DMS 273 treated with DMSO at 0.1 percent for 48 hours (cell line): ENCODE measurements at regions not wholly inside any gene's neighbourhood (a gene's known extent, or its start where the extent isn't known, plus 50 kb on each side); places are given as distances from the start of the nearest gene placed in this dataset.
"Not testable (repeated sequence)": the region's sequence is repeated elsewhere in the genome, so short reads cannot be mapped to it uniquely, and the experiment has no call there.

Source experiments
- DNase-seq: peaks from one replicate; lab custom pipeline; 2025; lab: John Stamatoyannopoulos, UW

DNA sequence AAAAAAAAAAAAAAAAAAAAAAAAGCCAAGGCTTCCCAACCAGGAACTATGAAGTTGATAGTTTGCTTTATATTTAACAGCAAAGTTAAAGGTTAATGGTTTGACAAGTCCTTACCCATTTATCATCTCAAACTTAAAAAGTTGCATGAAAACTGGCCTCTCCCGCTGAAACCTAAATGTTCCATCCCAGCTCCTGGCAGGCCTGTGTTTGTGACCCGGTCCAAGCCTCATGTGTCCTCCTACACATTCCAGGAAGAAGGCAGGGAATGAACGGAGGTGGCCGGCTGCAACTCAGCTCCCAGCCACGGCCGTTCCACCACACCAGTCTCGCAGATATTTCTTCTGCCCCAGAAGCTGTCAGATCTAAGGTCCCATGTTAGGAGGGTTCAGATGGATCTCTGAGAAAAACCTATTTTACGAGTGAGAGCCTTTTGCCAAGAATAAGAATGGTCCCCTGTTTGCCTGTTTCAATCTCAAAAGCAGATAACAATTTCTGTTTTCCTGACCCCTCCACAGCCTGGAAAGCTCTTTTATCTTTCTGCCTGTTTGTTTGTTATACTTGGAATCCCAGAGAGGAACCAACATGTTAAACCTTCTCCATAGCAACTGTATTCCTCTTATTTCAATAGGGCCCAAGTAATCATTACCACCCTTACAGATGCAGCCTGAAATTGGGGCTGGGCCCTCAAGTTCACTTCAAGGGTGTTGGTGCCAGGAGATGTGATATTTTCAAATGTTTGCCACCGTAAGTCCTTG is 56.5 kb downstream of the KCTD12 start:
- no peak for DNase-seq

DNA sequence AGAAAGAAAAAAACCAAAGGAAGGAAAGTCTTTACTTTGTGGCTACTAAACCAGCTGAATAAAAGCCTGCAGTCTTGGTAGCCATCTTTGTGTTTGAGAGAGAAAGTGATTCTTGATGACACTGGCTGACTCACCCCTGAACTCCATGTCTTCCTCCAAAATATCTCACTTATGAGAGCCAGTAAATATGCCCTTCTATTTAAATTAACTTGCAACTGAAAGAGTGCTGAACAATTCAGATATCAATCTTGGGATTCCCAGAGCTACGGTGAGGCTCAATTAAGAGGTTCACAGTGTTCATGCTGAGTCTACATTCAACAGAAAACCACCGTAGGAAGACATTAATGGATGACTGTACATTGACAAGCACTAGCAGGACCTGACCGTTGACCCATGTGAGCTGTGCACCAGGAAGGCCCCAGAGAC is 57.9 kb downstream of the KCTD12 start:
- DNase-seq, result no peak

DNA sequence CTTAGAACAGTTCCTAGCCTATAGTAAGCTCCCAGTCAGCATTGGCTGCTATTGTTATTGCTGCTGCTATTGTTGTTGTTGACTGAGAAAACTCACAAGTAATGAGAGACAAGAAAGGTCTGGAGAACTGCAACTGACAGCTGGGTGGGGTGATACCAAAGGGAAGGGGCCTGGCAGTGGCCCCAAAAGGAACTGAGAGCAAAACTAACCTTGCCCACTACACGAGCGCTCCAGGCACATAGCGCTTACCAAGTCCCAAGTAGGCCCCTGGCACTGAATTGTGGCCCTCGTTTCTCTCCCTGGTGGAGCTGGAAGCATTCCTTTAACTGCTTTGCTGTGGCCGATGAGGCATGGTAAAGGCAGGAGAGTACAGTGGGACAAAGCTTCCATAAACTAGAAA is 59.7 kb downstream of the KCTD12 start:
- DNase-seq, result no peak

DNA sequence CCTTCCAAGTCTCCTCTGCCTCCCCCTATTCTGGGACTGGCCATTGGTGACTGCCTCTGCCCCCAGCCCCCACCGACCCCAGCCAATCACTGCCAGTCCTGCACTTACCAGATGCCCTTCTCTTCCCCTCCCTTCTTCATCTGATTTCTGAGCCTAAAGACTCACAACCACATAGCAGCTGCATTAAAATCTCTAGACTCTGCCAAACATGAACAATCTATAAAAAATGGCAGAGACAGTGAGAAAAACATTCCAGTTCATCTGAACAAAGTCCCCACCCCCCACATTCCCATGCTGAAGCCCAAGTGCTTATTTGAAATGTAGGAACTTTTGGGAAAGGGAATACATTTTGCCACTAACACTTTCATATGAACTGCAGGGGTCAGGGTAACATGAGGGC is 60.8 kb downstream of the KCTD12 start:
- no peak for DNase-seq

DNA sequence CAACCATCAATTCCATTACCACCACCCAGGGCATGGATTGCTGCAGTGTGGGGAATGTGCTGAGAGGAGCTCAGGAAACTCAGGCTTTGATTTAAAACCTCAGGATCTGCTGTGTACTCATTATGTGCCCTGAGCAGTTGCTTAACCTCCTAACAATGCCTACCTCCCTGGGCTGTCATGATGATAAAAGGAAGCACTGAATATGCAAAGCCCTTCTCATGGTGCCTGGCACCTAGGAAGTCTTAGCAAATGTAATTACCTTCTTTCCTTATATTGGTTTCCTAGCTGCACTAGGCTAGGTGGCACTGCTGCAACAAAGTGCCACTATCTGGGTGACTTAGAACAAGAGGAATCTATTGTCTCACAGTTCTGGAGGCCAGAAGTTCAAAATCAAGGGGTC is 62.2 kb downstream of the KCTD12 start:
- DNase-seq, result no peak

DNA sequence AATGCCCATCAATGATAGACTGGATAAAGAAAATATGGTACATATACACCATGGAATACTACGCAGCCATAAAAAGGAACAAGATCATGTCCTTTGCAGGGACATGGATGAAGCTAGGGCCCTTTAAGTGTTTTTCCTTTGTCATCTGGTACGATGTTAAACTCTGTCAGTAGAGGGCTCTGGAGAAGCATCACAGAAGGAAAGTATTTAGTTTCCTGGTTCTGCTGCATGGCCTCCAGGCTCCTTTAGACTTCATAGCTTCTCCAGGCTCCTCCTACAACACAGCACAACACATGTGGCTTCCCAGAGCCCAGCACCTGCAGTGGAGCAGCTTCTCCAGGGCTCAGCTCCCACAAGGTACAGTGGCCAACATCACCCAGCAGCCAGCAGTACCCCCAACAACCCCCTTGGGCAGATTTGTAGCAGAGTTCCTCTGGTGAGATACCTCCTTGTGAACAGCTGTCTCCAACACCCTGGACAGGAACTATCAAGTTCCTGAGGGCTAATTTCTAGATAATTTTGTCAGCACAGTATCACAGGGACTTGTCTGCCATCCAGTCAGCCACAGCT is 63.4 kb downstream of the KCTD12 start:
- no peak for DNase-seq

DNA sequence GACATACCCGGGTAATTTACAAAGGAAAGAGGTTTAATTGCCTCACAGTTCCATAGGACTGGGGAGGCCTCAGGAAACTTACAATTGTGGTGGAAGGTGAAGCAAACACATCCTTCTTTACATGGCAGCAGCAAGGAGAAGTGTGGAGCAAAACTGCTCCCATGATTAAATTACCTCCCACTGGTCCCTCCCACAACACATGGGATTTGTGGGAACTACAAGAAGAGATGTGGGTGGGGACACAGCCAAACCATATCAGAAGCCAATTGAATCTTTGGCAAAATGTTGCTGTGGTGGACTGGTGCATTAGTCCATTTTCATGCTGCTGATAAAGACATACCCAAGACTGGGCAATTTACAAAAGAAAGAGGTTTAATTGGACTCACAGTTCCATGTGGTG is 65.0 kb downstream of the KCTD12 start:
- DNase-seq, result not testable (repeated sequence)

DNA sequence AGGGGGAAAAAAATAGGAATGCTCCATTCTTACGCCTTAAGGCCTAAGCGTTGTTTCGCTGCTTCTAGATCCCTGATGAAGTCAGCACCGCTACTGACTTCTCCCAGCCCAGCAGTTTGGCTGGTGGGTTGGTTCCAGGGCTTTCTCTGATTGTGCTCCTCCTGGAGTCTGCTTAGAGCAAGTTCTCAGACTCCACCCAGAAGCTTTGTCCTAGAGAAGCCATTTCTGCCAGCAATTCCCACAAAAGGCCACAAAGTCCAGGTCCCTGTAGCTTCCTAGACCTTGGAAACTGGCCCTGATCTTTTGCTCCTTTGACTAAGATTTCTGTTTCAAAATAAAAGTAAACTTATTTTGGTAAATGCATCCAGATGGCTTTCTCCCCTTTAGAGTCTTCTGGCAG is 65.4 kb downstream of the KCTD12 start:
- no peak for DNase-seq

DNA sequence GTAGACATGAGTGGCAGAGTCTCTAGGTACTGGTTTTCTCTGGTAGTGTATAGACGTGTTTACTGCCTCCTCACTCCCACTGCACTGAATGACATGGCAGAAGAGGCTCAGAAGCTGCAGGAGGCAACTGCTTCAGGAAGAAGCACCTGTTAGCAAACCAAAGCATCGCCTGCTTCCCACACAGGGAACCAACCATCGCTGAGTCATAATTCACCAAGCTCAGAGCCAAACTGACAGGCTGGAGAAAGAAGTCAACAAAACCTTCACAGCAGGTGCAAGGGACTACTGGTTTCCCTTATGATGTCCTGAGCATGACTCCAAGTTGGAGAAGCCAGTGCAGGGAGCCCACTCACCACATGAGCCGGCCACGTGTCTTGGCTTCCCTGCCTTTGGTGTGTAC is 69.8 kb downstream of the KCTD12 start:
- no peak for DNase-seq

DNA sequence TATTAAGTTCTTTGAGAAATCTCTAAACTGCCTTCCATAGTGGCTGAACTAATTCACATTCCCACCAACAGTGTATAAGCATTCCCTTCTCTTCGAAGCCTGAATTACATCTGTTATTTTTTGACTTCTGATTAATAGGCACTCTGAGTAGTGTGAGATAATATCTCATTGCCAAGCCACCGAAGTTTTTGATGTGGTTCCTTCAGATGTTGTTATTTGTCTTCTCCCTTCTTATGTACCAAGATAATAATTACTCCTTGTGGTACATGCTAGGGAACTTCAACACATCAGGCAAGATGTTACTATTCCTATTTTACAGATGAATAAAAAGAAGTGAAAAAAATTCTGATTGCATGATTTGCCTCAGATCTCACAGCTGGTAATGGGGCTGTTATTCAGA is 70.9 kb downstream of the KCTD12 start:
- no peak for DNase-seq

DNA sequence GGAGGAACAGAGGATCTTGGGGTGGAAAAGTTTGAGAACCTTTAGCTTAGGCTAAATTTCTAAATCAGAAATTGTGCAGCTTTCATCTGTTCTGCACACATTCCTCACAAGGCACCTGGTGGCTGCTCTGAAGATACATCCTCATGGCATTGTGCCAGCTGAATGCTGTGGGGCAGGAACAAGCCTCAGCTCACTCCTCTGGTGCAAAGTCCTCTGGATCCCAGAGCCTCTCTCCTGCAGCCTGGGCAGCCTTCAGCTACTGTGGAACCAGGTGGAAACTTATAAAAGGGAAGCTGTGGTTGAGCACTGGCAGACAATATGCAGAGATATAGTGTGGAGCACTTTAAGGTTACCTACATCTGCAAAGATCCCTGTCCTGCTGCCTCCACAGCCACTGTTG is 72.3 kb downstream of the KCTD12 start:
- DNase-seq, result no peak

DNA sequence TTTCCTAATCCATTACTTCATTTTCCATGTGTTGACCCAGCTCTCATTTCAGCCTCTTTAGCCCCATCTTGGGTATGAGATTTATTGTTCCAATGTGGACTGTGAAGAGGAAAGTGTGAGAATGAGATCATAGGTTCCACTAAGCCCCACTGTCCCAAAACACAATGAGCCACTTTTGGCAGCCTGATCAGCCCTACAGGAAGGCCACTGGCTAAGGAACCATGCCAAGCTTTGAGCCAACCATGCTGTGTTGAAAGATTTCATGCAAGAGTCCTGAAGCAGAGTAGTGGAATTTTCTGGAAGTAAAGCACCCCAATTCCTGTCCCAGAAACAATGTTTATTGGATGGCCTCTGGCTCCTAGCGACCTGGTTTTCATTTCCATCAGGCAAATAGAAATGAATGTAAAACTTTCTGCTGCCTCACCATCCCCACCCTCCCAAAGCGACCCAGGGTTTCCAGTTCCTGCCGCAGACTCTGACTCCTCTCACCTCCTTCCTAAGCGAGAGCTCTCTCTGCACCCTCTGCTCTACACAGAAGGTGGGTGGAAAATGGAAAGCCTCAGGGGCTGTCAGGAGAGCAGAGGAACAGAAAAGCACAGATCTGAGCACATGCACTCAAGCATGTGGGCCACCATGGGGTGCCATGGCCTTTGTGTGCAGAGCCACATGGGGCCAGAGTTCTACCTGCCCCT is 73.1 kb downstream of the KCTD12 start:
- DNase-seq, result no peak

DNA sequence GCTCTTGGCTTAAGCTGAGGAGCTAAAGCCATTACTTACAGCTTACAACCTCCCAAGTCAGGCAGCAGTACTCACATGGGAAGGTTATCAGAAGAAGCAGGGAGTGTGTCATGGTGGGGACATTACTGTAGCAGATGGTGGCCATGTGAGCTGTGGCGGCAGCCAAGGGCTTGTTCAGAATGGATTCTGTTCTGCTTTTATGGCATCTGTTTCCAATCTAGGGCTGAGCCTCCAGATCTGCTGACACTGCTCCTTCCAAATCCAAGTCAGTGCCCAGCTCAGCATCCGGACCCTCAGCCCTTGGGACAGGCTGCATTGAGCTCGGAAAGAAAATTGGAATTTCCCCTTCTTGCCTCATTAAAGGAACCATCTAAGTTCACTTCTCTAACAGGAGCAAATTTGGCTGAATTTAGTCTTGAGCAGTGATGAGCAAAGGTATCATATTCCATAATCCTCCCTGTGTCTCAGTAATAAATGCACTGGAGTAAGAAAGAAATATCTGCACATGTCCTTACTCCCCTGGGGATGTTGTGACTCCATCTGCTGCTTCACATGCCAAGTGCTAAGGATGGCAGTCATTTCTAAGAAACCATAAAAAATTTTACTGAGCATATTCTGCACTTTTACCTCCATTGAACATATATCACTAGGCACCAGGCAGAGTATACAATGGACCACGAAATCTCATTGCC is 73.9 kb downstream of the KCTD12 start:
- peak; percentile 73 for DNase-seq

DNA sequence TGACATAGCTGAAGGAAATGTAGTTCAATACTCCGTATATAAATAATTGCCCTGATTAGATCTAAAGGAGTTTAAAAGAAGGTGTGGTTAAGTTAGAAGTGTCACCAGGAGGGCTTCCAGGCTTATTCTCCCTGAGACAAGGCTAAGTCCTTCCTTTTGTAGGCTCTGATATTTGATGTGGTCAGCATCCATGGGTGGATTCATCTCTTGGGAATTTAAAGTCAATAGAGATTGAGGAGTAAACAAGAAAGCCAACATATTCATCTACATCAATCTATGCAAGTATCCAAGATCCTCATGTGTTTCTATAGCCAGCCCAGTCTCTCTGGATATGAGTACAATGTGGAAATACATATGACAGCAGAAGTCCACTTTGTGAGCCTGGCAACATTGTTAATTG is 76.8 kb downstream of the KCTD12 start:
- DNase-seq, result no peak

DNA sequence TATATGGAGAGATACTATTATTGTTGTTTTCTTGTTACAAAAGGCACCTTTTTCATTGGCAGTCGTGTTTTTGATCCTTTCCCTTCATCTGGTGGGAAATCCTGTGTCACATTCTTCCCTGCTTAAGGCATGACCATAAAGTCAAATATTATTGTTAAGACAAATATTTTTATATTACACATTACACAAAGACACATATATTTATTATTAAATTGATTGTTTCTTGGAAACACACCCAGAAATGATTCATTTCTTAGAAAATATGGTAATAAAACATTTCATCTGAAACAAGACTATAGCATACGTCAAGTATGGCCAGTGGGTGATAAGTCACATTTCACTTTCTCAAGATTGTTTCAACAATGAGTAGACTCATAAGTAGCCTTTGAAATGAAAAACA is 77.3 kb downstream of the KCTD12 start:
- no peak for DNase-seq

DNA sequence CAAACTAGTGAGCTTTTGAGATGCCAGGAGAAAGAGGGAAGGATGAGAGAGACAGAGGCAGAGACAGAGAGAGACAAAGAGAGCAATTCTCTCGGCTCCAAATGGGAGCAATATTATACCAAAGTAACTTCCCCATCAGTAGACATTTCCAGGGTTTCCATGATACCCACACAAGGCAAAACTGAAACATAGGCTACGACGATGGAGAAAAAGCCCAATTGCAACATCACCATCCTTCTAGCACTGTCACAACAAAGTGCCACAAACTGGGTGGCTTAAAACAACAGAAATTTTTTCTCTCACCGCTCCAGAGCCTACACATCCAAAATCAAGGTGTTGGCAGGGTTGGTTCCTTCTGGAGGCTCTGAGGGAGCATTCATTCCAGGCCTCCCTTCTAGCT is 81.4 kb downstream of the KCTD12 start:
- no peak for DNase-seq

DNA sequence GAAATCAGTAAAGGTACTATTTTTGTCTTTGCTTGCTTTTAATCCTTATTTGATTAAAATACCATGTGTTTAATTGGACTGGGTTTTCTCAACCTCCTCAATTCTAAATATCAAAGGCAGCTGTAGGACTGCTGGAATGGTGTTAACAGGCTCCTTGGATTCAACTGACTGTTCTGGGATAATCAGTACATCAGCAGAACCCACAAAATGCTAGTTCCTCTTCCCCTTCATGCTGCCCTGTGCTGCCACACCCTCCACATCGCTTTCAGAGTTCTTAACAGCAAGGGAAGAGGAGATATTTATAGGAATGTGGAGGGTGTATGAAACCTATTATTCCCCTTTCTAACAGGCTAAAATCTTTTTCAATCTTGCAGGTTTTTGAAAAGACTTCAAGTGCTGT is 82.4 kb downstream of the KCTD12 start:
- DNase-seq, result no peak

DNA sequence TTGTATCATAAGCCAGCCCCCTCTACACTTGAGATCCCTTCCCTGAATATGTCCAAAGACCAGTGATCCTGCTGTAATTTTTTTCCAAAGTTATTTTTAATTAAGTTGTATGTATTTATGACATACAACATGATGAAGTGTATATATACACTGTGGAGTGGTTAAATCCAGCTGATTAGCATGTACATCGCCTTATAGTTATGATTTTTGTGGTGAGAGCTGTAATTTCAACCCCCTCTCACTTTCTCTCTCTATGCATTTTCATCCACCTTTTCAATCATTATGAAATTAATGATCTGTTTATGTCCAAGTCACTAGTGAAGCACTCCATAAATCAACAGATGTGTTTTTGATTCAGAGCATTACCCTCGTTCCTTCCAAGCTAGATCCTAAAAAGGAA is 85.3 kb downstream of the KCTD12 start:
- no peak for DNase-seq

DNA sequence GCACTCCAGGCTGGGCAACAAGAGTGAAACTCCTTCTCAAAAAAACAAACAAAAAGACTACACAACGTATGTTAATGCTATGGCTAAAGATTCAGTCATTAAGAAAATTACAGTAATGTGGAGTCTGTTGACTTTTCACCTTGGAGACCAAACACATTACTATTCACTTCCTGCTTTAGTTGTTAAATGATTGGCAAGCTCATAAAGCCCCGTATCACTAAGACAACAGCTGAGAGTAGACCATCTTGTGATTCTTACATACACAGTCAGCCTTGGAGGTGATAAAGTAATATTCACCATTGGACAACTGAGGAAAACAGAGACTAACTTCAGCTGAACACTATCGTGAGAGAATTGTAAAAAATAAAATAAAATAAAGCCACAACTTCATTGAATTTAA is 86.5 kb downstream of the KCTD12 start:
- DNase-seq, result no peak

DNA sequence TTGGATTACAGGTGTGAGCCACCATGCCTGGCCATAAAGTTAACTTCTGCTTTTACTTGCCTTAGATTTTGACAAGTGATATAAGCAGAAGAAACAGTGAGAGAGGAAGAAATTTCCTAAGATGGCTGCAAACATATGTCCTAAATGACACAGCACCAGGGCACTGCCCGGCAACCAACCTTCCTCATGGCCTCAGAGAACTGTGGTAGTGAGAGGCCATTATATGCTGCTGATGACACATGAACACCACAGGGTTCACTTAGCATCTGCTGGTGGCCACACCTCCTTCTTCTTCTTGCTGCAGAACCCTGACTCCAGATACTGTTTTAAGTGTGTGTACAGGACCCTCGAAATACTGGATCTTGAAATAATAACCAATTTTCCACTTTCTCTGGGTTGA is 88.2 kb downstream of the KCTD12 start:
- no peak for DNase-seq

DNA sequence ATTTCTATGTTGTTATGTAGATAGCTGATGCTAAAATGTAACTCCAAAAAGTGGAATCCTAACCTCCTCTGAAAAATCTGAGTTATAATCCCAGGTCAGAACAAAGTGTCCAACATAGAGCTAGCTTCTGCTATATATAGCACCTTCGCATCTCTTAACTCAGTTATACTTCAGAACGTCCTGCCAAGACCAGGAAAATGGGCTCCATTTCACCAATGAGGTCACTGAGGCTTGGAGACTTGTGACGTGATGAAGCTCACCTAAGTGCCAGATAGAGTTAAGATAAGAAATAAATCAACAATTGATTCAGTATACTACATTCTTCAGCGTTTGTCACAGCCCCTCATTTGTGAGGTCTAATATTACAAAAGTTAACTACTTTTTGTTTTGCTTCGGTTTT is 88.8 kb downstream of the KCTD12 start:
- DNase-seq, result no peak

DNA sequence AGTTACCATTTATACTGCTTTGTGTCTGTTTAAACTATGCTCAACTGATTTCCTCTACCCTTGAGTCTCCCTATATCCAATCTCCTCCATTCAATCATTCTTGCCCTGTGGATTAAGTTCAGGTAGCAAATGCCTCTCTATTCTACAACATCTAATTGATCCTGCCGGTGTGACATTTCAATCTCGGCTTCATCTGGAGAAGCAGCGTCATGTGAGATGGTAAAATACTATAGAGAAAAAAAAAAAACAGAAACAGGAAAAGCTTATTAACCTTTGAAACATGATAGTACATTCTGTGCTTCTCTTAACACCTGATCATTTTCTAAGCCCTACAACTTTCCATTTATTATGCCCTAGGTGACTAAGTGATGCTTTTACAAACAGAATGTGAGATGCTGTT is 89.4 kb downstream of the KCTD12 start:
- DNase-seq, result no peak
